ENCODE measurements at regions not wholly inside any gene's neighbourhood (a gene's known extent, or its start where the extent isn't known, plus 50 kb on each side); places are given as distances from the start of the nearest gene placed in this dataset.

GRCh38 chr7:115116773-115117715 lies 195.2 kb downstream of the MDFIC start:
- TF ChIP-seq ATF6 (CRISPR knock-in tag; IDR thresholded peaks at IDR 0.05) (no peak), POLR2AphosphoS5 (IDR thresholded peaks at IDR 0.05; ENCODE audit: control insufficient read depth, insufficient read depth, low read depth, low read length) (no peak), ARNT (IDR thresholded peaks at IDR 0.05) (no peak), ZNF408 (CRISPR knock-in tag; IDR thresholded peaks at IDR 0.05; ENCODE audit: low read depth) (no peak), KAT7 (CRISPR knock-in tag; IDR thresholded peaks at IDR 0.05; ENCODE audit: borderline replicate concordance) (no peak), GTF2F1 (IDR thresholded peaks at IDR 0.05; ENCODE audit: low read depth, low read length) (no peak), GABPA (tag; conservative IDR thresholded peaks at IDR 0.05; ENCODE audit: low read depth) (no peak), CEBPB (tag; IDR thresholded peaks at IDR 0.05) (no peak), HMG20B (CRISPR knock-in tag; IDR thresholded peaks at IDR 0.05) (no peak)
